Right lobe of liver (tissue), 4 donors: ENCODE measurements at regions not wholly inside any gene's neighbourhood (a gene's known extent, or its start where the extent isn't known, plus 50 kb on each side); places are given as distances from the start of the nearest gene placed in this dataset.

ENCODE experiments used
- POLR2A ChIP-seq: fragments of 450-650 bp; IDR thresholded peaks from one replicate; pipeline ENCODE4 v1.6.1; 2017; ENCODE audit warnings: antibody characterized with exemption, mild to moderate bottlenecking
- TF ChIP-seq, protein P1 (sequence below), 4 donors: fragments of 200-600 bp in 3 of 4; fragments of 450-650 bp in 1 of 4; IDR thresholded peaks; one replicate each; pipeline versions ENCODE4 v1.5.1 to v1.8.0; 2016 to 2022; ENCODE audit warnings: antibody characterized with exemption in 4 of 4, mild to moderate bottlenecking in 2 of 4
- donor health status: DM: no; HTN: no; CAD: no.
- donor health status: DM: no; HTN: no; CAD: no.
- donor health status: DM: no; HTN: yes; CAD: no.

DNA sequence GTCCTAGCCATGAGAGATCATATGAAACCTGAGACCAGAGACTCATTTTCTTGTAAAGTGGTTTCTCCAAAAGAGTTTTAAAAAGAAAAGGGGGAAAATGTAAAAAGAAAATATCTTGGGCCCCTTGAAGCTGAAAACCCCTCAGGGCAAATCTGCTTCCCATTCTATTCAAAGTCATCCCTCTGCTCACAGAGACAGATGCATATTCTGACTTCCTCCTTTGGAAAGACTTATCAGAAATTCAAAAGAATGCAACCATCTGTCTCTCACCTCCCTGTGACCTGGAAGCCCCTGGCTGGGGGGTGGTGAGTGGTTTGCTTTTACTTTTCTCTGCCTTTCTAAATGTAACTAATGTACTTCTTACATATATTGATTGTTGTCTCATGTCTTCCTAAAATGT lies 1154.8 kb downstream of the NSUN3 start:
- TF ChIP-seq, protein P1, sequence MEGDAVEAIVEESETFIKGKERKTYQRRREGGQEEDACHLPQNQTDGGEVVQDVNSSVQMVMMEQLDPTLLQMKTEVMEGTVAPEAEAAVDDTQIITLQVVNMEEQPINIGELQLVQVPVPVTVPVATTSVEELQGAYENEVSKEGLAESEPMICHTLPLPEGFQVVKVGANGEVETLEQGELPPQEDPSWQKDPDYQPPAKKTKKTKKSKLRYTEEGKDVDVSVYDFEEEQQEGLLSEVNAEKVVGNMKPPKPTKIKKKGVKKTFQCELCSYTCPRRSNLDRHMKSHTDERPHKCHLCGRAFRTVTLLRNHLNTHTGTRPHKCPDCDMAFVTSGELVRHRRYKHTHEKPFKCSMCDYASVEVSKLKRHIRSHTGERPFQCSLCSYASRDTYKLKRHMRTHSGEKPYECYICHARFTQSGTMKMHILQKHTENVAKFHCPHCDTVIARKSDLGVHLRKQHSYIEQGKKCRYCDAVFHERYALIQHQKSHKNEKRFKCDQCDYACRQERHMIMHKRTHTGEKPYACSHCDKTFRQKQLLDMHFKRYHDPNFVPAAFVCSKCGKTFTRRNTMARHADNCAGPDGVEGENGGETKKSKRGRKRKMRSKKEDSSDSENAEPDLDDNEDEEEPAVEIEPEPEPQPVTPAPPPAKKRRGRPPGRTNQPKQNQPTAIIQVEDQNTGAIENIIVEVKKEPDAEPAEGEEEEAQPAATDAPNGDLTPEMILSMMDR (IDR thresholded peaks at IDR 0.05), result no peak
- no peak for TF ChIP-seq POLR2A
